ENCODE measurements at regions not wholly inside any gene's neighbourhood (a gene's known extent, or its start where the extent isn't known, plus 50 kb on each side); places are given as distances from the start of the nearest gene placed in this dataset.

DNA sequence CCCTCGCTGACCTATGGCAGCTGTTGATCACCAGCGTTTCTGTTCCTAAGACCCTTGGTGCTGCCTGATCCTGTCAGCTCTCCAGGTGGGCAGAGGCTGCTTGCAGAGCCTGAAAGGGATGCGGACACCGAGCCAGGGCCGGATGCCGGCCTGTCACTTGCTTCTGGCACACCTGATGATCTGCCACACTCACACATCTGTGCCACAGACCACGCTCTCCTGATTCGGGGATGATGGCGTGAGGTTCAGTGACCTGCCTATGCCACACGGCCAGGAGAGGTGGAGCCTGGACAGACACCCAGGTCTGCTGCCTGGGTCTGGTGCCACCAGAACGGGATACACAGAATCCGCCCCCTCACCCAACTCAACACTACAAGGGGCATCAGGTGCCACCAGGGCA is 129.4 kb upstream of the GLI2 start:
- Histone ChIP-seq H3K4me1 (ENCODE audit: insufficient read depth, low read length, poor library complexity, severe bottlenecking) (no peaks in the 10 kb centered on the region), H3K4me3 (ENCODE audit: low read depth, low read length, poor library complexity, severe bottlenecking) (no peak overlapping the region), H3K9me3 (ENCODE audit: low read depth, low read length, poor library complexity, severe bottlenecking) (no peaks in the 10 kb centered on the region), H3K27me3 (replicated peaks; ENCODE audit: insufficient read depth, low read depth, low read length, poor library complexity) (no peaks in the 10 kb centered on the region), H3K36me3 (ENCODE audit: insufficient read depth, low read length, poor library complexity, severe bottlenecking) (no peaks in the 10 kb centered on the region), H3K27ac (ENCODE audit: low read depth, low read length, poor library complexity, severe bottlenecking) (no peak overlapping the region)
- CTCF ChIA-PET, result no interaction called here
- no peak for DNase-seq (ENCODE audit: low spot score)
- intact Hi-C loops (cut with micrococcal nuclease; ENCODE audit: unreplicated experiment), result no loop called here
- no peak for TF ChIP-seq CTCF (conservative IDR thresholded peaks at IDR 0.05; ENCODE audit: low read depth, low read length)
- no peak for TF ChIP-seq EZH2 (IDR thresholded peaks at IDR 0.05; ENCODE audit: borderline replicate concordance, low read depth, low read length, poor library complexity, severe bottlenecking)
- no TSS peak for BruUV-seq (replicated peaks)
- POLR2A ChIA-PET (ENCODE audit: low non-redundant PET), result interaction anchor here (0.6 kb wide), 1 partner anchor 108 kb away, joined by 4 read pairs; no protein-coding TSS in a partner anchor

DNA sequence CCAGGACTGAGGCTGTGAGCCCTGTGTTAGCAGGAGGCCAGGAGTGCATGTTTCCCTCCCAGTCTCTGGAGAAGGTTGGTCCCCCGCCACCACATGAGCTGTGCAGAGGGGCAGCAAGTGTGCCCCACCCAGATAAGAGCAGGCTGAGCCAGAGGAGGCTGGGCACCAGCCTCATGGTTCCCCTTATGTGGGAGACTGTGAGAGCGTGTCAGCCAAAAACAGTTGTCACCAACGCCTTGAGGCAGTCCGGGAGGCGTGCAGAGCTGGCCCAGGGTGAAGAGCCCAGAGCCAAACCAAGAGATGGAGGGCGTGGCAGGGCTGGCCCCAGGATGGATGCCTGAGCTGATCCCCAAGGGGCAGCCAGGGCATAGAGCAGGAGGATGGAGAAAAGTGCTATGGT is 128.7 kb upstream of the GLI2 start:
- DNase-seq (ENCODE audit: low spot score), result no peak
- intact Hi-C loops (cut with micrococcal nuclease; ENCODE audit: unreplicated experiment), result no loop called here
- CTCF ChIA-PET, result no interaction called here

DNA sequence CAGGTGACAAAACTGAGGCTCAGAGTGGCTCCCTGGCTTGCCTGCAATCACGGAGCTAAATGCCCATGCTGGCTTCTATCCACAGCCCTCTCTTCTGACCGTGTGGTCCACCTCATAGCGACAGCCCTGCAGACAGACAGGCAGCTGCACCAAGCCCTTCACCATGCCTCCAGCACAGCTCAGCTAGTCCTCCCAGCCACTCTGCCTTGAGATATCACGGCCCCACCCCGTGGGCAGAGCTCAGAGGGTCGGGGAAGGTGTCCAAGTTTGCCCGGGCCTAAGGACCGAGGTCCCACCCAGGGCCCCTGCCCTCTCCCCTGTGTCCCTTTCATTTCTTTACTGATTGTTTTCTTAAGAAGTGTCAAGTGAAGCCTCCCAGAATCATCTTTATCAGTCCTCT is 128.2 kb upstream of the GLI2 start:
- DNase-seq (ENCODE audit: low spot score), result no peak
- intact Hi-C loops (cut with micrococcal nuclease; ENCODE audit: unreplicated experiment), result no loop called here
- TF ChIP-seq CTCF (conservative IDR thresholded peaks at IDR 0.05; ENCODE audit: low read depth, low read length), result no peak
- no peak for TF ChIP-seq EZH2 (IDR thresholded peaks at IDR 0.05; ENCODE audit: borderline replicate concordance, low read depth, low read length, poor library complexity, severe bottlenecking)
- H3K4me3 ChIP-seq (ENCODE audit: low read depth, low read length, poor library complexity, severe bottlenecking), result no peak overlapping the region
- BruUV-seq (replicated peaks), result no TSS peak
- CTCF ChIA-PET, result no interaction called here
- H3K27ac ChIP-seq (ENCODE audit: low read depth, low read length, poor library complexity, severe bottlenecking), result no peak overlapping the region
- H3K36me3 ChIP-seq (ENCODE audit: insufficient read depth, low read length, poor library complexity, severe bottlenecking), result no peaks in the 10 kb centered on the region
- H3K4me1 ChIP-seq (ENCODE audit: insufficient read depth, low read length, poor library complexity, severe bottlenecking), result no peaks in the 10 kb centered on the region
- H3K9me3 ChIP-seq (ENCODE audit: low read depth, low read length, poor library complexity, severe bottlenecking), result no peaks in the 10 kb centered on the region
- H3K27me3 ChIP-seq (replicated peaks; ENCODE audit: insufficient read depth, low read depth, low read length, poor library complexity), result no peaks in the 10 kb centered on the region
- POLR2A ChIA-PET (ENCODE audit: low non-redundant PET), result no interaction called here

More for the DNA sequence above, 128.7 kb upstream of the GLI2 start:
- POLR2A ChIA-PET (ENCODE audit: low non-redundant PET), result no interaction called here
- Histone ChIP-seq H3K27me3 (replicated peaks; ENCODE audit: insufficient read depth, low read depth, low read length, poor library complexity) (no peaks in the 10 kb centered on the region), H3K27ac (ENCODE audit: low read depth, low read length, poor library complexity, severe bottlenecking) (no peak overlapping the region), H3K9me3 (ENCODE audit: low read depth, low read length, poor library complexity, severe bottlenecking) (no peaks in the 10 kb centered on the region), H3K4me1 (ENCODE audit: insufficient read depth, low read length, poor library complexity, severe bottlenecking) (no peaks in the 10 kb centered on the region), H3K36me3 (ENCODE audit: insufficient read depth, low read length, poor library complexity, severe bottlenecking) (no peaks in the 10 kb centered on the region), H3K4me3 (ENCODE audit: low read depth, low read length, poor library complexity, severe bottlenecking) (no peak overlapping the region)
- TF ChIP-seq EZH2 (IDR thresholded peaks at IDR 0.05; ENCODE audit: borderline replicate concordance, low read depth, low read length, poor library complexity, severe bottlenecking) (no peak), CTCF (conservative IDR thresholded peaks at IDR 0.05; ENCODE audit: low read depth, low read length) (no peak)
- no TSS peak for BruUV-seq (replicated peaks)
